ENCODE measurements at regions not wholly inside any gene's neighbourhood (a gene's known extent, or its start where the extent isn't known, plus 50 kb on each side); places are given as distances from the start of the nearest gene placed in this dataset.
"Not testable (repeated sequence)": the region's sequence is repeated elsewhere in the genome, so short reads cannot be mapped to it uniquely, and the experiment has no call there.

DNA sequence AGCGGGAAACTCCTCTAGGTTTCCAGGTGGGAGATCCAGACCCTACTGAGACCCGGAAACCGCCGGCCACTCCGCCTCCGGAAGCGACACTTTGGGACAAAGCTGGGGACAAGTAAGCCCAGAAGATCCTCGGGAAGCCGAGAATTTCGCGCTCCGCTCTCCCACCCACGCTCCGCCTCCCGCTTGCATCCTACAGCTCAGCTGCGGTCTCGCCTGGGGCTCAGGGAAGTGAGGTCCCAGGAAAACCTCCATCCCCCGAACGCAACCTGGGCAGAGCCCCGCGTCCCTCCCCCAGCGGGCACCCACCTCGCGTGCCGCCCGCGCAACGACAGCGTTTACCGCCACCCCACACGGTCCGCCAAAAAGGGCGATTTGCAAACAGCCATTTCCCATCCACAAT, 4054.7 kb upstream of the TPTE start:
- TF ChIP-seq, protein P1, sequence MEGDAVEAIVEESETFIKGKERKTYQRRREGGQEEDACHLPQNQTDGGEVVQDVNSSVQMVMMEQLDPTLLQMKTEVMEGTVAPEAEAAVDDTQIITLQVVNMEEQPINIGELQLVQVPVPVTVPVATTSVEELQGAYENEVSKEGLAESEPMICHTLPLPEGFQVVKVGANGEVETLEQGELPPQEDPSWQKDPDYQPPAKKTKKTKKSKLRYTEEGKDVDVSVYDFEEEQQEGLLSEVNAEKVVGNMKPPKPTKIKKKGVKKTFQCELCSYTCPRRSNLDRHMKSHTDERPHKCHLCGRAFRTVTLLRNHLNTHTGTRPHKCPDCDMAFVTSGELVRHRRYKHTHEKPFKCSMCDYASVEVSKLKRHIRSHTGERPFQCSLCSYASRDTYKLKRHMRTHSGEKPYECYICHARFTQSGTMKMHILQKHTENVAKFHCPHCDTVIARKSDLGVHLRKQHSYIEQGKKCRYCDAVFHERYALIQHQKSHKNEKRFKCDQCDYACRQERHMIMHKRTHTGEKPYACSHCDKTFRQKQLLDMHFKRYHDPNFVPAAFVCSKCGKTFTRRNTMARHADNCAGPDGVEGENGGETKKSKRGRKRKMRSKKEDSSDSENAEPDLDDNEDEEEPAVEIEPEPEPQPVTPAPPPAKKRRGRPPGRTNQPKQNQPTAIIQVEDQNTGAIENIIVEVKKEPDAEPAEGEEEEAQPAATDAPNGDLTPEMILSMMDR (IDR thresholded peaks at IDR 0.05) = not testable (repeated sequence)
- TF ChIP-seq POLR2A, EP300 (IDR thresholded peaks at IDR 0.05): not testable (repeated sequence)
